Fibroblast of skin of right biceps (primary cell): ENCODE measurements at regions not wholly inside any gene's neighbourhood (a gene's known extent, or its start where the extent isn't known, plus 50 kb on each side); places are given as distances from the start of the nearest gene placed in this dataset.
A peak's percentile ranks its signal among the peaks of the same experiment; 100 is the strongest.
"Not testable (repeated sequence)": the region's sequence is repeated elsewhere in the genome, so short reads cannot be mapped to it uniquely, and the experiment has no call there.

Source experiments
- DNase-seq: peaks from one replicate; pipeline ENCODE4 v3.0.0-alpha.2; 2013

DNA sequence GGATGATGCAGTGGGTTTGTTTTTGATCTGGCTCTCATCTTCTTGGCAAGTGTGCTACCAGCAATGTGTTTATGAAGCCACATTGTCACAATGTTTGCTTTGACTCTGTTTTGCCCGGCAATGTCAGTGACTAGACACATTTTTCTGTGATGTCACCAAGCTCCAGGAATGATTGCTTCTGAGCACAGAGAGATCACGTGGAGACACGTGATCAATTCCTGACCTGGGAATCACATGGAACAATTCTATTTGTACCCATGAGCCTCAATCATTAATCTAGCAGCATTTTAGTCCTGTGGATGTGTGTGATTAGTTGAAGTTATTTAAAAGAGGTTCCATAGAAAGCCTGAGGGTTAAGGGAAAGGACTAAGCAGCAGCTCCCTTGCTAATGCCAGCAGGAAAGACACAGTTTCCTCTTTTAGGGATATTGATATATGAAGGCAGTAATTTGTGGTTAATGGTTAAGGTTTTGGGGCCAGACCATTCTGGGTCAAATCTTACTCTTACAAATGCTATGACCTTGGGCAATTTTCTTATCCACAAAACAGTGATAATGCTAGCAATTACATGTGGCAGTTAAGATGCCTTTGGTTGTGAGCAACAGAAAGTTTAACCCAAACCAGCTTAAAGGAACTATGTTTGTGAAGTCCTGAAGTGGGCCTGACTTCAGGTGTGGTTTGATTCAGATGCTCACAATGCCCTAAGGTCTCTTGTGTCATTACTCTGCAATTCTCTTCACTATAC lies 59.0 kb downstream of the FASLG start:
- peak; percentile 25 for DNase-seq

- peak; percentile 70 for DNase-seq
These were observed 60.2 kb downstream of the FASLG start for GRCh38 chr1:172719066-172719627.

DNA sequence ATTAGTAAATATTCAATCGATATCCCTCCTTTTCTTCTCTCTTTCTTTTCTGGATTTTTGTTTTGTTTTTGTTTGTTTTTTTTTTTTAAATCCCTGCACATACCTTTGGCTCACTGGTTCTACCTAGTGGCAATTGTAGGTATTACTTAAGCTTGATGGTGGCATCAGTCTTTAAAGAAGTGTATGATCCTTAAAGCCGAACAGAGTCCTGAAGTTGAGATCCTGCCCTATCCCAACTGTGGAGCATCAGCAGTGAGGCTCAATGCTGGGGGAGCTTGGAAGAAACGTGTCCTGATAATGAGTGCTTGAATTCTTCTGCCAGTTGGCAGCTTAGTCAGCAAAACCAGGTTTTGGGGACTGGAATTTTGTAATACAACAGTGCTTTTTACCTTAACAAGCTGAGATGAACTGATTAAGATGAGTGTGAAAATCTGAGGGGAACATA lies 60.8 kb downstream of the FASLG start:
- DNase-seq, result peak; percentile 33

GRCh38 chr1:172720339-172720738 lies 61.4 kb downstream of the FASLG start:
- DNase-seq, result no peak

DNA sequence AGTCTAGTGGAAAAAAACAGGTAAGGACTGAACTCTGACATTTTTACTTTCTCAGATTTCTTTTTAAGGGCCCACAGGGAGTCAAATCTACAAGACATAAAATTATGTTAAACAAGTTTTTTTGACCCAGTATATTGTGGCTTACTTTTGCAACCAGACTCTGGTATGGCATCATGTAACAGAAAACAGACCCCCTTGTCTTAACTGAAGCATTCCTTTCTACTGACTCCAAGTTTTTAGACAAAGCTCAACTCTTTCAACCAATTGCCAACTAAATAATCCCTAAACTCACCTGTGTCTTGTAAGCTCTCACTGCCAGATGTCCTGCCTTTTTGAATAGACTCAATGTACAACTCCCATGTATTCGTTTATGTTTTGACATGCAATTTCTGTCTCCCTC lies 64.3 kb downstream of the FASLG start:
- peak; percentile 47 for DNase-seq

GRCh38 chr1:172724232-172724631 lies 65.3 kb downstream of the FASLG start:
- no peak for DNase-seq

DNA sequence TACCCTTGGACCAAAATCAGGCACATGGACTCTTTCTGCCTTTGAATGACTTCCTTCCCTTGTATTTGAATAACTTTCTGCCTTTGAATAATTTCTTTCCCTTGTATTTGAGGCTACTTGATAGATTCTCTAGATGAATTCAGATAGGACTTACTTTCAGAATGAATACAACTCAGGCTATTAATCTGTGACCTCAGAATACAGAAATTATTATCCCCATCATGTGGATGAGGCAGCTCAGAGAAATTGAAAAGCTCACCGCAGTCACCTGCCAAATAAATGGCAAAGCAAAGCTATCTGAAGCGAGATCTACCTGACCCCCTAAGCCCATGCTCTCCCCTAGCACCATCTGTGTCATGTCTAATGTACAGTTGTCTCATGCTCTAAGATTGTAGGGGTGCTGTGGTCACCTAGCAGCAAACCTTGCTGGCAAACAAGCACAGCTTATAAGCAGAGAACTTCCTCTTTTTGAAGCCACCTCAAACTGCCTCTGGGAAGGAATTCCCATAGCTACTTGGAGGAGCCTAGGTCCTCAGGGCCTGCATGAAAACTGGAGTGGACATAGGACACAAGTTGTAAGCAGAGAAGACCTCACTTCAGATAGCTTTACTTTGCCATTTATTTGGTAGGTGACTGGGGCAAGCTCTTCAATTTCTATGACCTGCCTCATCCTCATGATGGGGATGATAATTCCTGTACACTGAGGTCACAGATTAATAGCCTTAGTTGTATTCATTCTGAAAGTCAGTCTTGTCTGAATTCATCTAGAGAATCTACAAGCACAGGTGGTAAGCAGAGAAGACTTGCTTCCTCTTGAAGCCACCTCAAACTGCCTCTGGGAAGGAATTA lies 66.1 kb downstream of the FASLG start:
- DNase-seq, result no peak

GRCh38 chr1:172726740-172727139 lies 67.8 kb downstream of the FASLG start:
- DNase-seq, result no peak

- no peak for DNase-seq
These were observed 68.5 kb downstream of the FASLG start for GRCh38 chr1:172727275-172727857.

- peak; percentile 43 for DNase-seq
These were observed 69.2 kb downstream of the FASLG start for GRCh38 chr1:172727956-172728603.

- DNase-seq, result not testable (repeated sequence)
These were observed 69.8 kb downstream of the FASLG start for GRCh38 chr1:172728705-172729104.

DNA sequence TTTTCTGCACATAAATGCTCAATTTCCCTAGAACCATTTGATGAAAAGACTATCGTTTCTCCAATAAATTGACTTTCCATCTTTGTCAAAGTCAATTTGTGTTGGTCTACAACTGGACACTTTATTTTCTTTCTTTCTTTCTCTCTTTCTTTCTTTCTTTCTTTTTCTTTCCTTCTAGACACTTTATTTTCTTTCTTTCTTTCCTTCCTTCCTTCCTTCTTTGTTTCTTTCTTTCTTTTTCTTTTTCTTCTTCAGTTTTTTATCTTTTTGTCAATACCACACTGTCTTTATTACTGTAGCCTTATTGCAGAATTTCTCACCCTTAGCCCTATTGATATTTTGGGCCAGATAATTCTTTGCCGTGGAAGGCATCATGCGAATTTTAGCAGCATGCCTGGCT lies 73.5 kb downstream of the FASLG start:
- DNase-seq, result no peak

GRCh38 chr1:172733815-172734214 lies 74.9 kb downstream of the FASLG start:
- no peak for DNase-seq

GRCh38 chr1:172738389-172738788 lies 79.5 kb downstream of the FASLG start:
- no peak for DNase-seq

- DNase-seq, result peak; percentile 37
These were observed 83.9 kb downstream of the FASLG start for GRCh38 chr1:172742599-172743500.

DNA sequence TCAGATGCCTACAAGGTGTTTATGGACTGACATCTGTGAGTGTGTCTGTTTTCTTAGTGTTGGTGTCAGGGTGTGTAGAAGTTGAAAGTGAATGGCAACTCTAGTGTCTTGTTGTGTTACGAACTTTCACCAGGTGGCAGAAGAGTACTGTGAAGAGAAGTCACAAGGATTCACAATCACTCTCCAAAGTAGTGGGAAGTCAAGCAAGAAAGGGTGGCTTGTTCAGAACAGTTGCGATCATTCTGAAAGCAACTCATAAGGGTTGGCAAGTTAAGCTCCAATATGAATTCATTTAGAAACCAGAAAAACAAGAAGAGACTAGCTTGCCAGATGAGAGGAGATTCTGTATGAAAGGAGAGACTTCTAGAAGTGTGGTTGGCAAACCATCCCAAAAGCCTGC lies 86.1 kb downstream of the FASLG start:
- peak; percentile 68 for DNase-seq

DNA sequence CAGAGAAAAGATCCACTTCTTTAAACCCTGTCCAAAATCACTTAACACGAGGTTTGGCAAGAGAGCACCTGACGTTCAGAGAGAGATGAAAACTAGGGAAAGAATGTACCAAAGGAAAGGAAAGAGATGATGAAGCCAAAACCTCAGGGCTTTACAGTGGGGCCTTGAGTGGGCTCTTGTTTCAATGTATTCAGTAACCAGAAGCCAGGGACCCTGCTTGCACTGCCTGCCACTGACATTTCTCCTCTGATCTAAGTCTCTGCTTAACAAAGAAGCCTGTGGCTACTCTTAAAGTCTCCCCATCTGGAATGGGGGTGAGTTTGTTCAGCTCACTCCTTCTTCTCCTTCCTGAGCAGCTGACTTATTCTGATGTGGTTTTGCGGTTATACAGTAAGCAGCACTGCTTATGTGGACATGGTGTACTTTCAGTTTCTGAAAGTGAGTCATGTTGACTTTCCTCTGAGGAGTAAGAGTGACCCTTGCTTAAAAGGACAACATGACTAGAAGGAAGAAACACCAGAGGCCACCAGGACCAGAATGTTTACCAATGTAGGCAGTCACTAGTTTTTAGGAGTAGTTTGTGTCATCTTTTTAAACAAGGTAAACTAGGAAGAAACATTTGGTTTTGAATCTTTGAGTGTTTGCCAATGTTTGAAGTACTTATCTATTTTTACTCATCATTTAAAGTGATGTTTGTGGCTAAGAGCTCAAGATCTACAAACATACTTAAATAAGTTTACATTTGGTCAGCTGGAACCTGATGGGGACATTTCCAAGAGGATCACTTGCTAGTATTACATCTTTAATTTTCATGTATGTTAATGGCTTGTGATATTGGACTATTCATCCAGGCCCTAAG lies 87.4 kb downstream of the FASLG start:
- DNase-seq, result peak; percentile 92

DNA sequence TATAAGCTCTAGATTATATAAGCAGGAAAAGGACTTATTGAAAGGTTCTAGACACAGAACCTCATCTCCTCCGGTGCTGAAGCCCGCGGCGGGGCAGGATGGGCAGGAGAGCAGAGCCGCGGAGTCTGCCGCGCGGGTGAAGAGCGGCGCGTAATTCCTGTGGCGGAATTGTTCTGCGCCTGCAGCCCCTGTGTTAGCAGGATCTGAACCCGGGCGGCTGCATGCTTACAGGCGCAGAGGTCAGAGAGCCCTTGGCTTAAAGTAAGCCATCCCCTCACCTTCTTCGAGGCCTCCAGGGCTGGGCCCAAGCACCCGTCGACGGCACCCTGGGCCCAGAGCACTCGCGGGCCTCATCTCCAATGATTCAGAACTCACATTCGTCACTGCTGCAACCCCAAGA lies 89.3 kb downstream of the FASLG start:
- no peak for DNase-seq

DNA sequence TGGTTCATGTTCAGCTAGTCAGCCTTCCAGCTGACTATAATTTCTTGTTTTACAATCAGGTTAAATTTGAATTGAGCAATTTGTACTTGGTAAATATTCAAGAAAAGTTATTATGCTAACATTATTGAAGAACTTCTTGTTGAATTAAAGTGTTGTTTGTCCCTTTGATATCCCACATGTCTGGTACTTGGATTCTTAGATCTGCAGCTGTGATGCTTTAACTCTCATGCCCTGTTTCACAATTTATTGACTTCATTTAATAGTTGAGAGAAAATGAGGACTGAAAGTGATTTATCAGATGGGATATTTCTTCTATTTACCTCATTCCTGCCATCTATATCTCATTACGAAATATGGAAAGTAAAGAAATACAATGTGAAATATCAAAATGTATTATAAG lies 92.8 kb downstream of the FASLG start:
- DNase-seq, result no peak

- no peak for DNase-seq
These were observed 95.1 kb downstream of the FASLG start for GRCh38 chr1:172753964-172754363.

DNA sequence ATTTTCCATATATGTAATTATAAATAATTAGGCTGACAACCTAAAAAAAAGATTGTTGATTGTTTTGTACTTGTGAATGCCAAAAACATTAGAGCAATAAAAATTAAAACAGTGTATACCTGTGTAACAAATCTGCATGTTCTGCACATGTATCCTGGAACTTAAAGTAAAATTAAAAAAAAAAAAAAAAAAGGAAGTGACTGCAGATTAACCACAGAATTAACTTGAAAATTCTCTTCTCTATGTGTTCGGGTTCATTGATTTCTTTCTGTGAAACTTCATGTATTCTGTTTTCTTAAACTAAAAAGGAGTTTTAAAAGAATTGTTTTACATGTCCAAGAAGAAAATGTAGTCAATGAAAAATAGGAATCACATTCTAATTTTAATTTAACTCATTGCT lies 95.7 kb downstream of the FASLG start:
- no peak for DNase-seq
